Keratinocyte (primary cell): ENCODE measurements at regions not wholly inside any gene's neighbourhood (a gene's known extent, or its start where the extent isn't known, plus 50 kb on each side); places are given as distances from the start of the nearest gene placed in this dataset.

Experiments used
- DNase-seq: peaks from one replicate; pipeline ENCODE4 v3.0.0-alpha.2; 2011; ENCODE audit warnings: low read depth, missing footprints, low spot score
- FAIRE-seq: peaks from 2 replicates; lab custom pipeline; 2011; peaks lifted over from hg19 to GRCh38; lab: Jason Lieb, UNC
- H2AFZ ChIP-seq: 2 replicates; pipeline ENCODE4 v1.6.0; 2012; ENCODE audit warnings: low read length, control low read depth, inconsistent platforms; ENCODE audit not compliant: control insufficient read depth
- H3K27ac ChIP-seq: 2 replicates; pipeline ENCODE4 v1.5.1; 2011; ENCODE audit warnings: low read length; ENCODE audit not compliant: control insufficient read depth, insufficient read depth
- H3K27me3 ChIP-seq: 3 replicates; pipeline ENCODE4 v1.6.0; 2011; ENCODE audit warnings: low read length; ENCODE audit not compliant: control insufficient read depth, insufficient read depth; ENCODE audit errors: extremely low read depth
- H3K36me3 ChIP-seq, 2 experiments: 2 replicates in 1 of 2; 3 replicates in 1 of 2; pipeline ENCODE4 v1.5.1; 2011; ENCODE audit warnings: low read length in 2 of 2, mild to moderate bottlenecking in 1 of 2; ENCODE audit not compliant: control insufficient read depth in 2 of 2, insufficient read depth in 2 of 2; ENCODE audit errors: extremely low read depth in 1 of 2
- H3K4me1 ChIP-seq: 3 replicates; pipeline ENCODE4 v1.5.1; 2011; ENCODE audit warnings: low read length; ENCODE audit not compliant: control insufficient read depth, insufficient read depth; ENCODE audit errors: extremely low read depth
- H3K4me2 ChIP-seq: 3 replicates; pipeline ENCODE4 v1.6.0; 2011; ENCODE audit warnings: low read depth, low read length; ENCODE audit not compliant: control insufficient read depth, insufficient read depth; ENCODE audit errors: extremely low read depth
- H3K4me3 ChIP-seq, 3 experiments: fragments of 200-600 bp in 1 of 3; sonication (generic) in 1 of 3; 2 replicates in 2 of 3; 3 replicates in 1 of 3; pipeline ENCODE4 v1.5.1; 2011 to 2016; ENCODE audit warnings: low read length in 3 of 3, mild to moderate bottlenecking in 3 of 3, control low read depth in 2 of 3, inconsistent platforms in 1 of 3, low read depth in 1 of 3, mixed read lengths in 1 of 3, mixed run types in 1 of 3, moderate library complexity in 1 of 3; ENCODE audit not compliant: control insufficient read depth in 2 of 3, insufficient read depth in 2 of 3; ENCODE audit errors: extremely low read depth in 1 of 3
- H3K79me2 ChIP-seq: 2 replicates; pipeline ENCODE4 v1.6.0; 2012; ENCODE audit warnings: low read length; ENCODE audit not compliant: control insufficient read depth, insufficient read depth
- H3K9ac ChIP-seq: 3 replicates; pipeline ENCODE4 v1.6.0; 2011; ENCODE audit warnings: low read length; ENCODE audit not compliant: control insufficient read depth, insufficient read depth; ENCODE audit errors: extremely low read depth
- H3K9me1 ChIP-seq: 3 replicates; pipeline ENCODE4 v1.6.0; 2011; ENCODE audit warnings: low read length; ENCODE audit not compliant: control insufficient read depth, insufficient read depth; ENCODE audit errors: extremely low read depth
- H3K9me3 ChIP-seq: 2 replicates; pipeline ENCODE4 v1.5.1; 2012; ENCODE audit warnings: low read depth, low read length; ENCODE audit not compliant: control insufficient read depth
- H4K20me1 ChIP-seq: 3 replicates; pipeline ENCODE4 v1.6.0; 2011; ENCODE audit warnings: low read length; ENCODE audit not compliant: control insufficient read depth, insufficient read depth; ENCODE audit errors: extremely low read depth
- CTCF ChIP-seq, 3 experiments: IDR thresholded peaks in 1 of 3; conservative IDR thresholded peaks in 1 of 3; optimal IDR thresholded peaks in 1 of 3; 2 replicates in 2 of 3; 3 replicates in 1 of 3; pipeline versions ENCODE3 to v1.5.1; 2011; ENCODE audit warnings: low read length in 3 of 3, mild to moderate bottlenecking in 3 of 3, moderate library complexity in 2 of 3, control low read depth in 1 of 3, inconsistent platforms in 1 of 3; ENCODE audit not compliant: insufficient read depth in 2 of 3; ENCODE audit errors: extremely low read depth in 1 of 3
- EZH2 ChIP-seq: IDR thresholded peaks from one replicate; pipeline ENCODE4 v1.6.1; 2012; ENCODE audit warnings: inconsistent platforms, mild to moderate bottlenecking, low read length, moderate library complexity
- dilution Hi-C: fragments of 300-500 bp; cut with MboI; formaldehyde crosslinking; loops from one replicate; pipeline ENCODE4 v1.7.0; 2020; ENCODE audit warnings: low sequenced_read_pairs; ENCODE audit not compliant: extremely low pct_ligation_motif_present

DNA sequence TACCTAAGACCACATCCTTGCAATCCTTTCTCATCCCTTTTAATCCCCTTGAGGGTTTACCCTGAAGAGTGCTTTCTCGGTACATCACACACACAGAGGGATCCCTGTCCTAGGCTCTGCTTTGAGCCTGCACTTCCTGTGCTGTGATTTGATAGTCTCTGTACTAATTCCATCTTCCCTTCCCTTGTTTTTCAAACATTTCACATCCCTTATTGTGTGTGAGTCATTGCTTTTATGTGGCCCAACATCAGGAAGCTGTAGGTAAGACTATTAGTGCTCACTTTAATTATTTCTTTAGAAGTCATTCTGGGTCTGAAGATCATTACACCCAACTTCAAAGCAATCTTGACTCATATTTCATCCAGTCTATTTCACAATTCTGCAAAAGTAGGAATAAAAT is 57.2 kb upstream of the ANKEF1 start:
- peak; percentile 74 for FAIRE-seq
- Histone ChIP-seq H3K36me3 (no peaks in the 10 kb centered on the region), H3K4me2 (no peak overlapping the region), H3K79me2 (no peaks in the 10 kb centered on the region), H3K27ac (no peak overlapping the region), H3K4me3 (no peak overlapping the region), H2AFZ (peak overlapping the region; percentile 40), H3K9me3 (no peaks in the 10 kb centered on the region), H3K4me1 (peaks cover 9% of the 10 kb centered on the region), H3K27me3 (no peaks in the 10 kb centered on the region), H3K9me1 (no peaks in the 10 kb centered on the region), H3K9ac (no peak overlapping the region), H4K20me1 (no peaks in the 10 kb centered on the region)
- no peak for DNase-seq
- dilution Hi-C loops: loop anchor here (25.0 kb wide), 1 partner anchor 110 kb away; no protein-coding TSS in a partner anchor
- TF ChIP-seq CTCF (optimal IDR thresholded peaks at IDR 0.05 in 1 of 3, IDR thresholded peaks at IDR 0.05 in 1 of 3, conservative IDR thresholded peaks at IDR 0.05 in 1 of 3; ENCODE audit: extremely low read depth in 1 of 3, insufficient read depth in 2 of 3, low read length in 3 of 3) (no peak), EZH2 (no peak)

- FAIRE-seq: no peak
Measured at GRCh38 chr20:9974324-9974723, 60.5 kb upstream of the ANKEF1 start.

More at GRCh38 chr20:9974324-9974723, 60.5 kb upstream of the ANKEF1 start:
- Histone ChIP-seq H3K9ac (no peak overlapping the region), H3K4me3 (no peak overlapping the region), H4K20me1 (no peaks in the 10 kb centered on the region), H3K27ac (no peak overlapping the region), H3K79me2 (no peaks in the 10 kb centered on the region), H3K9me1 (no peaks in the 10 kb centered on the region), H3K36me3 (no peaks in the 10 kb centered on the region), H3K4me2 (no peak overlapping the region), H3K9me3 (no peaks in the 10 kb centered on the region), H3K27me3 (no peaks in the 10 kb centered on the region), H3K4me1 (peaks cover 17% of the 10 kb centered on the region), H2AFZ (no peak overlapping the region)
- dilution Hi-C loops: no loop called here
- peak in 1 of 3 experiments; percentile 3 for TF ChIP-seq CTCF (optimal IDR thresholded peaks at IDR 0.05 in 1 of 3, IDR thresholded peaks at IDR 0.05 in 1 of 3, conservative IDR thresholded peaks at IDR 0.05 in 1 of 3; ENCODE audit: extremely low read depth in 1 of 3, insufficient read depth in 2 of 3, low read length in 3 of 3)
- TF ChIP-seq EZH2: no peak
- DNase-seq: no peak
